HG03521 (cell line): ENCODE measurements at regions not wholly inside any gene's neighbourhood (a gene's known extent, or its start where the extent isn't known, plus 50 kb on each side); places are given as distances from the start of the nearest gene placed in this dataset.

Experiments used
- ATAC-seq: cut with Tn5 transposase; IDR thresholded peaks from one replicate; pipeline ENCODE4 v1.9.1; 2021; ENCODE audit warnings: mild to moderate bottlenecking, moderate library complexity; ENCODE audit not compliant: unreplicated experiment

GRCh38 chr3:118541796-118542195 lies 492.9 kb downstream of the IGSF11 start:
- no peak for ATAC-seq

- no peak for ATAC-seq
Measured at GRCh38 chr3:118543832-118544231, 490.8 kb downstream of the IGSF11 start.

GRCh38 chr3:118544458-118544857 lies 490.2 kb downstream of the IGSF11 start:
- no peak for ATAC-seq

- no peak for ATAC-seq
Measured at GRCh38 chr3:118548434-118548833, 486.2 kb downstream of the IGSF11 start.

- no peak for ATAC-seq
Measured at GRCh38 chr3:118550122-118550521, 484.5 kb downstream of the IGSF11 start.

GRCh38 chr3:118550556-118550955 lies 484.1 kb downstream of the IGSF11 start:
- ATAC-seq, result no peak

GRCh38 chr3:118554148-118554838 lies 480.4 kb downstream of the IGSF11 start:
- ATAC-seq, result no peak

- ATAC-seq, result no peak
Measured at GRCh38 chr3:118556983-118557382, 477.7 kb downstream of the IGSF11 start.

- ATAC-seq, result no peak
Measured at GRCh38 chr3:118557513-118557912, 477.1 kb downstream of the IGSF11 start.

- no peak for ATAC-seq
Measured at GRCh38 chr3:118559286-118559685, 475.4 kb downstream of the IGSF11 start.

- ATAC-seq, result no peak
Measured at GRCh38 chr3:118564800-118565199, 469.8 kb downstream of the IGSF11 start.

GRCh38 chr3:118573912-118574311 lies 460.7 kb downstream of the IGSF11 start:
- ATAC-seq, result no peak

GRCh38 chr3:118577055-118577777 lies 457.4 kb downstream of the IGSF11 start:
- ATAC-seq, result no peak

GRCh38 chr3:118578559-118578958 lies 456.1 kb downstream of the IGSF11 start:
- no peak for ATAC-seq

GRCh38 chr3:118587037-118587741 lies 447.5 kb downstream of the IGSF11 start:
- ATAC-seq, result no peak

GRCh38 chr3:118587847-118588246 lies 446.8 kb downstream of the IGSF11 start:
- no peak for ATAC-seq

GRCh38 chr3:118593277-118593670 lies 441.4 kb downstream of the IGSF11 start:
- no peak for ATAC-seq

GRCh38 chr3:118597184-118597583 lies 437.5 kb downstream of the IGSF11 start:
- no peak for ATAC-seq

- ATAC-seq, result no peak
Measured at GRCh38 chr3:118607915-118608820, 426.5 kb downstream of the IGSF11 start.

- ATAC-seq, result no peak
Measured at GRCh38 chr3:118618247-118619040, 416.2 kb downstream of the IGSF11 start.
